NCI-H1048 (cell line): ENCODE measurements at regions not wholly inside any gene's neighbourhood (a gene's known extent, or its start where the extent isn't known, plus 50 kb on each side); places are given as distances from the start of the nearest gene placed in this dataset.

Experiments
- DNase-seq: peaks from one replicate; lab custom pipeline; 2025; lab: John Stamatoyannopoulos, UW

DNA sequence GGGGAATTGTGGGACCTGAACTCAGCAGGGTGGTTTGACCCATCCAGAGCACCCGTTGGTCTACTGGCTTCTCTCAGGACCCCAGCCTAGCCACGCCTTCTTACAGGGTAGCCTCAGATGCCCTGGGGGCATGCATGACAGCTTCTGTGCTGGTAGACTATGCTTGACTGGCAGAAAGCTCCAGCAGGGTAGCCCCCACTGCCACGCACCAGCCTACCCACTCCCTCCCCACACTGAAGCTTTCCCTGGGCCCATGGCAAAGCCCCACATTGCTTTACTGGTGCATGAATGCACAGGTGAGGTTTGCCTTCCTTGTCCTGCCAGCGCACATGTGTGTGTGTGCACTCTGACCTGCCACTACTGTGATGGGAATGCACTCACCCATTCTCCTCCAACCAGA is 772.2 kb downstream of the LRFN5 start:
- DNase-seq: no peak

GRCh38 chr14:42378274-42378673 is 771.6 kb downstream of the LRFN5 start:
- no peak for DNase-seq

- DNase-seq: no peak
Observed at GRCh38 chr14:42374332-42374731, 767.7 kb downstream of the LRFN5 start.

DNA sequence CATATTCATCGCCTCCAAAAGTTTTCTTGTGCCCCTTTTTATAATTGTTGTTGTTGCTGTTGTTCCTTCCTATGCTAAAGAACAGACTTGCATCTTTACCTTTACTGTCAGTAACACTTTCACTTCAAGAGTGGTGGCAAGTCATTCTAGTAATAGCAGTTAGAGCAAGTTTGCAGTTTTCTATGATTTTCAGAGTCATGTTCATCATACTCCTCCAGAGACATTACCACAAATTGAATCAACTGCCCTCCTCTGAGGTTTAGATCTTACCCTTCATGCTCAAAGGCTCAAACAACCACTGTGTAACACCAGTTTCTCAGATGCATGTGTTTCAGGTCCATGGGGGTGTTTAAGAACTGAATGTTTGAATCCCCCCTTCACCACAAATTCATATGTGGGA is 763.4 kb downstream of the LRFN5 start:
- no peak for DNase-seq

GRCh38 chr14:42368234-42368633 is 761.6 kb downstream of the LRFN5 start:
- no peak for DNase-seq

GRCh38 chr14:42353315-42353714 is 746.6 kb downstream of the LRFN5 start:
- DNase-seq: no peak

GRCh38 chr14:42335918-42336317 is 729.2 kb downstream of the LRFN5 start:
- DNase-seq: no peak

DNA sequence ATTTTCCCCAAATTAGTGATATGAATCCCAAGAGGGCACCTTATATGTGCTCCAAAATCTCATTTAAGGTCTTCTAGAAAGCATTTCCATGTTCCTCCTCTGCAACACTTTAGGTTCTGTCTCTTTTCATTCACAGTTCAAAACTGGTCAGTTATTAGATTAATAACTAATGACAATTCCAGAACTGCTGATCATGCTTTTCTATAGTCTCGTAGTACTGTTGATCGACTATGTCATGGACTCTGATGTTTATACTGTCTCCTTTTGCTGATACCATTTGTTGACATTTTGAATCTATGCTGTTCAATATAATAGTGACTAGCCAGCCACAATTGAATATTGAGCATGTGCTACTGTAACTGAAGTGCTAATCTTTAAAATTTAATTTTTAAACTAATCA is 728.3 kb downstream of the LRFN5 start:
- no peak for DNase-seq

GRCh38 chr14:42323426-42323825 is 716.8 kb downstream of the LRFN5 start:
- no peak for DNase-seq

DNA sequence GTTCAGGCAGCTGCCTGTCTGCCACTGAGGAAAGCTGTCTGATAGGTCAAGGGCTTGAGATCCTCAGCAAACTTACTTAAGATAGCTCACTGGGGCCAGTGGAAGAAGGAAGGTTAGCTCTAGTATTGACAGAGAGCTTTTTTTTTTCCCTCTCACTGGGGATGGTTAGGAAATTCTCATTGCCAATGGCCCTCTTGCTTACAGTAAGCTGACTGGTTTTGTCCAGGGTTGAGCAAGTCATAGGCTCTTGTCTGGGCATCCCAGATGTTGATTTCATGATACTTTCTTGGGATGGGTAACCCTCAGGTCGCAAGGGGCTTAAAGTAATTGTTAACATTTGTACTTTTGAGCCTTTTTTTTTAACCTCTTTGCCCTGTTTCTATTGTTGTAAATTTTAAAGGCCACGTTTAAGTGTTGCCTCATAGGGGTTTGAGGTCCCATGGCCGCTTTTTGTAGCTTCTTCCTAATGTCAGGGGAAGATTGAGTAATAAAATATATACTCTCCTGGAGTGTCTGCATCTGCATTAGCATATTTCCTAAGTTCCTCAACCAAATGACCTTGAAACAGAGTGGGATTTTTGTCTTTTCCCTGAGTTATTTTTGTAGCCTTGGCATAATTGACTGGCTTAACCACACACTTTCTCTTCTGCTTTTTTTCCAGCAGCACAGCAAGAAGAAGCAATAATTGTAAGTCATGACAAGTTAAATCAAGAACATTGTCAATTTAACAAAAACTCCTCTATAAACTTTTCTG is 716.0 kb downstream of the LRFN5 start:
- no peak for DNase-seq

DNA sequence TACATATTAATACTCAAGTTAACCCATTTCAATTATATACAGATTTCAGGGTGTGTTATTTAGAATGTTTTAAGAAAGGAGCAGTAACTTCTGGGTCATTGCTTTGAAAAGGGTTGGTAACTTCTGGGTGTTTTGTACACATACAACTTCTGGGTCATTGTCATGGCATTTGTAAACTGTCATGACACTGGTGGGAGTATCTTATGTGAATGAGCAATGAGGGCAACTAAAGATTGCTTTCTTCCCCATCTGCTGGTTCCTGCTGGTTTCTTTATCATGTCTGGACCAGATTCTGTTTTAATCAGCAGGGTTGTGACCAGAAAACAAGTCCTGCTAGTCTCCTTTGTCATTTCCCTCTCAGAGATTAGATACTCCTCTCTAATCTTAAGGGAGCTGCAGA is 713.3 kb downstream of the LRFN5 start:
- no peak for DNase-seq

GRCh38 chr14:42316693-42317092 is 710.0 kb downstream of the LRFN5 start:
- DNase-seq: no peak

DNA sequence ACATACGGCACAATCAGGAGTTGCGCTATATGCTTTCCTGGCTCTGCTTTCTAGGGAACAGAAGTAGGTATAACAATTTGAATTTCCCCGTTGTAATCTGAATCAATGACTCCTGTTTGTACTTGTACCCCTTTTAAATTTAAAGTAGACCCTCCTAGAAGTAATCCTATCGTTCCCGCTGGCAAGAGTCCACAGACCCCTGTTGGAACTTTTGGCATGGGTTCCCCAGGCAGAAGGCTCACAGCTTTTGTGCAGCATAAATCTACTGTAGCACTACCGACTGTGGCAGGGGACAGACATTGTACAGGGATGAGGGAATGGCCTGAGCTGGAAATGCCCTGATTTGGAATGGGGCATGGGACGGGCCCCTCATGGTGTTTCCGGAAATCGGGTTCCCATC is 705.2 kb downstream of the LRFN5 start:
- no peak for DNase-seq

GRCh38 chr14:42307239-42307825 is 700.7 kb downstream of the LRFN5 start:
- no peak for DNase-seq

DNA sequence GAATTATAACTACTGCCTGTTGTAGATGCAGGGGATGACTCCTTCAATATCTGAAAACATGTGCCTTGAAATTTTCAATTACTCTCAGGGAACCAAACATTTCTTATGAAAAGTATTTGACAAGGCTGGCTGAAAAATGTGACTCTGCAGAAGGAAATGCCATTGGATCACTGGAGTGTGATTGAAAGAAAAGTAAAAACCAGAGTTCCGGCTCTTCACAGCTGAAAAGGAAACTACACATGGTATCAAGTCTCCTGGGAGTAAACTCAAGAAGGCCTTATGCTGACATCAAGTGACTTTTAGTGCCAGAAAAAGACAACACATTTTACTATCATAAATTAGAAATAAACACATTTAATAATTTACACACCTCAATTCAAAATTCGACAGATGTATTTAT is 693.0 kb downstream of the LRFN5 start:
- no peak for DNase-seq

- DNase-seq: no peak
Observed at GRCh38 chr14:42293180-42293579, 686.5 kb downstream of the LRFN5 start.

GRCh38 chr14:42277840-42278239 is 671.2 kb downstream of the LRFN5 start:
- DNase-seq: no peak

- no peak for DNase-seq
Observed at GRCh38 chr14:42269234-42269633, 662.6 kb downstream of the LRFN5 start.

- DNase-seq: no peak
Observed at GRCh38 chr14:42248131-42248530, 641.5 kb downstream of the LRFN5 start.

GRCh38 chr14:42241101-42241500 is 634.4 kb downstream of the LRFN5 start:
- DNase-seq: no peak

- no peak for DNase-seq
Observed at GRCh38 chr14:42229976-42230375, 623.3 kb downstream of the LRFN5 start.

DNA sequence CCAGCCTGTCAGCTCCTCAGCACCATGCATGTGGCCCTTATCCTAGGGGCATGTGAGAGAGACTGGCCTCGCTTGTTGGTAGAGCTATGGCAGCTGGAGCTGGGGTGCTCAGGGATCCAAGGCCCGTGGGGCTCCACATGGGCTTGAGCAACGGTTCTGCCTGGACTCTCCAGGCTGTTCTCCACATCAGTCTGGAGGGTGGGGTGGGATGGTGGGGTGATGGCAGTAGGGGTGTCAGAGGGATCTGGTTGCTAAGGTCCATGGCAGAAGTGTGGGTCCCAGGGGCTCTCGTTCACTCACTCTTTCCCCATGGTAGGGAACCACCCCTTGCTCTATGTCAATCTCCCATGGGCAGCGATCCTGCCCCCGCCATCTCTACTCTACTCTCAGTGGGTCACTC is 622.6 kb downstream of the LRFN5 start:
- DNase-seq: no peak

GRCh38 chr14:42228611-42229010 is 621.9 kb downstream of the LRFN5 start:
- DNase-seq: no peak
